ENCODE measurements at regions not wholly inside any gene's neighbourhood (a gene's known extent, or its start where the extent isn't known, plus 50 kb on each side); places are given as distances from the start of the nearest gene placed in this dataset.

- H3K27ac ChIP-seq (ENCODE audit: low read depth, low read length, poor library complexity, severe bottlenecking), result no peak overlapping the region
- no peaks in the 10 kb centered on the region for H3K36me3 ChIP-seq (ENCODE audit: insufficient read depth, low read length, poor library complexity, severe bottlenecking)
- DNase-seq (ENCODE audit: low spot score), result no peak
- TF ChIP-seq CTCF (conservative IDR thresholded peaks at IDR 0.05; ENCODE audit: low read depth, low read length) (no peak), EZH2 (IDR thresholded peaks at IDR 0.05; ENCODE audit: borderline replicate concordance, low read depth, low read length, poor library complexity, severe bottlenecking) (no peak)
- ChIA-PET CTCF (no interaction called here), POLR2A (ENCODE audit: low non-redundant PET) (no interaction called here)
- intact Hi-C loops (cut with micrococcal nuclease; ENCODE audit: unreplicated experiment), result no loop called here
- no peaks in the 10 kb centered on the region for H3K9me3 ChIP-seq (ENCODE audit: low read depth, low read length, poor library complexity, severe bottlenecking)
- H3K27me3 ChIP-seq (replicated peaks; ENCODE audit: insufficient read depth, low read depth, low read length, poor library complexity), result peaks cover 14% of the 10 kb centered on the region
- H3K4me1 ChIP-seq (ENCODE audit: insufficient read depth, low read length, poor library complexity, severe bottlenecking), result no peaks in the 10 kb centered on the region
- no TSS peak for BruUV-seq (replicated peaks)
- H3K4me3 ChIP-seq (ENCODE audit: low read depth, low read length, poor library complexity, severe bottlenecking), result no peak overlapping the region
Measured at GRCh38 chr17:12390631-12391030, 275.1 kb upstream of the MYOCD start.

GRCh38 chr17:12391468-12391867 is 274.2 kb upstream of the MYOCD start:
- Histone ChIP-seq H3K27me3 (replicated peaks; ENCODE audit: insufficient read depth, low read depth, low read length, poor library complexity) (peaks cover 14% of the 10 kb centered on the region), H3K9me3 (ENCODE audit: low read depth, low read length, poor library complexity, severe bottlenecking) (no peaks in the 10 kb centered on the region), H3K27ac (ENCODE audit: low read depth, low read length, poor library complexity, severe bottlenecking) (no peak overlapping the region), H3K4me1 (ENCODE audit: insufficient read depth, low read length, poor library complexity, severe bottlenecking) (no peaks in the 10 kb centered on the region), H3K4me3 (ENCODE audit: low read depth, low read length, poor library complexity, severe bottlenecking) (no peak overlapping the region), H3K36me3 (ENCODE audit: insufficient read depth, low read length, poor library complexity, severe bottlenecking) (no peaks in the 10 kb centered on the region)
- ChIA-PET POLR2A (ENCODE audit: low non-redundant PET) (no interaction called here), CTCF (no interaction called here)
- intact Hi-C loops (cut with micrococcal nuclease; ENCODE audit: unreplicated experiment), result no loop called here
- no peak for TF ChIP-seq EZH2 (IDR thresholded peaks at IDR 0.05; ENCODE audit: borderline replicate concordance, low read depth, low read length, poor library complexity, severe bottlenecking)
- TF ChIP-seq CTCF (conservative IDR thresholded peaks at IDR 0.05; ENCODE audit: low read depth, low read length), result no peak
- no peak for DNase-seq (ENCODE audit: low spot score)
- no TSS peak for BruUV-seq (replicated peaks)

GRCh38 chr17:12395733-12396354 is 269.8 kb upstream of the MYOCD start:
- H3K36me3 ChIP-seq (ENCODE audit: insufficient read depth, low read length, poor library complexity, severe bottlenecking), result no peaks in the 10 kb centered on the region
- peaks cover 3% of the 10 kb centered on the region for H3K27me3 ChIP-seq (replicated peaks; ENCODE audit: insufficient read depth, low read depth, low read length, poor library complexity)
- H3K9me3 ChIP-seq (ENCODE audit: low read depth, low read length, poor library complexity, severe bottlenecking), result no peaks in the 10 kb centered on the region
- peak; percentile 74 for TF ChIP-seq CTCF (conservative IDR thresholded peaks at IDR 0.05; ENCODE audit: low read depth, low read length)
- TF ChIP-seq EZH2 (IDR thresholded peaks at IDR 0.05; ENCODE audit: borderline replicate concordance, low read depth, low read length, poor library complexity, severe bottlenecking), result no peak
- intact Hi-C loops (cut with micrococcal nuclease; ENCODE audit: unreplicated experiment), result no loop called here
- no peak overlapping the region for H3K4me3 ChIP-seq (ENCODE audit: low read depth, low read length, poor library complexity, severe bottlenecking)
- no TSS peak for BruUV-seq (replicated peaks)
- H3K27ac ChIP-seq (ENCODE audit: low read depth, low read length, poor library complexity, severe bottlenecking), result no peak overlapping the region
- H3K4me1 ChIP-seq (ENCODE audit: insufficient read depth, low read length, poor library complexity, severe bottlenecking), result no peaks in the 10 kb centered on the region
- CTCF ChIA-PET, result interaction anchor here (0.6 kb wide), 1 partner anchor 20 kb away, joined by 6 read pairs; no protein-coding TSS in a partner anchor
- POLR2A ChIA-PET (ENCODE audit: low non-redundant PET), result no interaction called here
- DNase-seq (ENCODE audit: low spot score), result peak; percentile 45
